Liver (tissue), 8 donors: ENCODE measurements at regions not wholly inside any gene's neighbourhood (a gene's known extent, or its start where the extent isn't known, plus 50 kb on each side); places are given as distances from the start of the nearest gene placed in this dataset.

ENCODE experiments used
- DNase-seq: peaks from one replicate; pipeline ENCODE4 v3.0.0-alpha.2; 2017; ENCODE audit warnings: low spot score
- H3K27ac ChIP-seq, 2 donors: one replicate each; pipeline ENCODE4 v1.7.0; 2013; ENCODE audit warnings: inconsistent platforms in 2 of 2, low read length in 2 of 2, control low read depth in 1 of 2, low read depth in 1 of 2, mild to moderate bottlenecking in 1 of 2
- H3K27me3 ChIP-seq, 4 donors: one replicate each; pipeline versions ENCODE4 v1.6.1 to v1.7.0; 2013; ENCODE audit warnings: low read length in 3 of 4, inconsistent platforms in 1 of 4, mild to moderate bottlenecking in 1 of 4, moderate library complexity in 1 of 4; ENCODE audit not compliant: control insufficient read depth in 4 of 4, insufficient read depth in 4 of 4
- H3K36me3 ChIP-seq, 4 donors: one replicate each; pipeline versions ENCODE4 v1.6.1 to v1.7.0; 2013; ENCODE audit warnings: low read length in 3 of 4, mild to moderate bottlenecking in 3 of 4, low read depth in 1 of 4, moderate library complexity in 1 of 4; ENCODE audit not compliant: control insufficient read depth in 4 of 4, insufficient read depth in 3 of 4
- H3K4me1 ChIP-seq, 4 donors: one replicate each; pipeline versions ENCODE4 v1.6.1 to v1.7.0; 2013; ENCODE audit warnings: low read length in 3 of 4, mild to moderate bottlenecking in 3 of 4, moderate library complexity in 1 of 4; ENCODE audit not compliant: control insufficient read depth in 4 of 4, insufficient read depth in 4 of 4
- H3K4me3 ChIP-seq, 3 donors: one replicate each; pipeline versions ENCODE4 v1.6.1 to v1.7.0; 2013; ENCODE audit warnings: low read length in 3 of 3, control low read depth in 1 of 3, low read depth in 1 of 3, mild to moderate bottlenecking in 1 of 3
- H3K9ac ChIP-seq, 2 donors: one replicate each; pipeline ENCODE4 v1.7.0; 2013; ENCODE audit warnings: low read length in 2 of 2, mild to moderate bottlenecking in 2 of 2, moderate library complexity in 2 of 2, control low read depth in 1 of 2, low read depth in 1 of 2
- H3K9me3 ChIP-seq, 4 donors: one replicate each; pipeline versions ENCODE4 v1.6.1 to v1.7.0; 2013; ENCODE audit warnings: low read length in 3 of 4; ENCODE audit not compliant: control insufficient read depth in 4 of 4
- ATF3 ChIP-seq: IDR thresholded peaks from 2 replicates; pipeline ENCODE4 v1.6.1; 2016; ENCODE audit warnings: antibody characterized with exemption
- CTCF ChIP-seq: fragments of 150-350 bp; IDR thresholded peaks from 2 replicates; pipeline ENCODE4 v1.5.1; 2017; ENCODE audit warnings: improper control_type of control experiment, low read depth, low read length; ENCODE audit not compliant: missing input control
- EGR1 ChIP-seq, 2 donors: IDR thresholded peaks; 2 replicates each; pipeline ENCODE4 v1.6.1; 2016 to 2018; ENCODE audit warnings: antibody characterized with exemption in 2 of 2, low read depth in 2 of 2
- FOXA2 ChIP-seq: IDR thresholded peaks from 2 replicates; pipeline ENCODE4 v1.6.1; 2016; ENCODE audit warnings: antibody characterized with exemption
- GABPA ChIP-seq, 2 donors: IDR thresholded peaks in 1 of 2; conservative IDR thresholded peaks in 1 of 2; 2 replicates each; pipeline ENCODE4 v1.6.1; 2016; ENCODE audit warnings: antibody characterized with exemption in 2 of 2, mild to moderate bottlenecking in 1 of 2, moderate library complexity in 1 of 2
- HNF4G ChIP-seq: IDR thresholded peaks from 2 replicates; pipeline ENCODE4 v1.6.1; 2016; ENCODE audit warnings: antibody characterized with exemption
- MAX ChIP-seq: IDR thresholded peaks from 2 replicates; pipeline ENCODE4 v1.6.1; 2016; ENCODE audit warnings: antibody characterized with exemption
- NR2F2 ChIP-seq: IDR thresholded peaks from 2 replicates; pipeline ENCODE4 v1.6.1; 2016; ENCODE audit warnings: antibody characterized with exemption
- REST ChIP-seq: IDR thresholded peaks from 2 replicates; pipeline ENCODE4 v1.6.1; 2016; ENCODE audit warnings: antibody characterized with exemption, mild to moderate bottlenecking
- RXRA ChIP-seq, 2 donors: IDR thresholded peaks; 2 replicates each; pipeline ENCODE4 v1.6.1; 2017 to 2018; ENCODE audit warnings: antibody characterized with exemption in 2 of 2, mild to moderate bottlenecking in 1 of 2
- SP1 ChIP-seq: IDR thresholded peaks from 2 replicates; pipeline ENCODE4 v1.6.1; 2018; ENCODE audit warnings: antibody characterized with exemption, mild to moderate bottlenecking
- YY1 ChIP-seq: IDR thresholded peaks from 2 replicates; pipeline ENCODE4 v1.6.1; 2016; ENCODE audit warnings: antibody characterized with exemption, mild to moderate bottlenecking
- WGBS: extraction: QIAGEN DNeasy Blood & Tissue Kit; methylation state at CpG from one replicate; pipeline ENCODE4 v1.1.7; 2013; 5-methylcytosine and 5-hydroxymethylcytosine counted together
- donor health status: healthy.
- donor health status: healthy.
- donor health status: healthy.
- donor health status: healthy.
- donor health status: healthy.

- TF ChIP-seq REST: no peak
- no peak for TF ChIP-seq SP1
Measured at GRCh38 chr4:123081971-123082370, 159.6 kb upstream of the NUDT6 start (continued).

GRCh38 chr4:123083646-123084045, 161.2 kb upstream of the NUDT6 start:
- WGBS: 56% methylated on average over 3 of the region's 3 CpGs
- Histone ChIP-seq H3K27me3 (no peaks in the 10 kb centered on the region), H3K9ac (no peak overlapping the region)

GRCh38 chr4:123088501-123088900, 166.1 kb upstream of the NUDT6 start:
- no peak for DNase-seq
- H3K36me3 ChIP-seq: peaks cover 0 to 10% (median 7%) of the 10 kb centered on the region in 4 donors
- peaks cover 0 to 3% (median 1%) of the 10 kb centered on the region in 4 donors for H3K9me3 ChIP-seq
- H3K27me3 ChIP-seq: no peaks in the 10 kb centered on the region
- no peak overlapping the region for H3K27ac ChIP-seq
- no peak overlapping the region for H3K9ac ChIP-seq
- no peaks in the 10 kb centered on the region for H3K4me1 ChIP-seq
- no peak overlapping the region for H3K4me3 ChIP-seq
- no peak for TF ChIP-seq HNF4G
- TF ChIP-seq EGR1 (IDR thresholded peaks at IDR 0.05; ENCODE audit: low read depth in 2 of 2): no peak
- TF ChIP-seq SP1: no peak
- TF ChIP-seq ATF3: no peak
- WGBS: 87% methylated on average over 4 of the region's 4 CpGs

More at GRCh38 chr4:123083646-123084045, 161.2 kb upstream of the NUDT6 start:
- Histone ChIP-seq H3K36me3 (no peaks in the 10 kb centered on the region), H3K9me3 (no peaks in the 10 kb centered on the region), H3K4me1 (no peaks in the 10 kb centered on the region), H3K4me3 (no peak overlapping the region), H3K27ac (no peak overlapping the region)
- TF ChIP-seq YY1 (no peak), MAX (no peak), NR2F2 (no peak), RXRA (IDR thresholded peaks at IDR 0.05) (no peak), GABPA (IDR thresholded peaks at IDR 0.05 in 1 of 2, conservative IDR thresholded peaks at IDR 0.05 in 1 of 2) (no peak), SP1 (no peak)
- DNase-seq: no peak

GRCh38 chr4:123090886-123091285, 168.5 kb upstream of the NUDT6 start:
- no peak for TF ChIP-seq YY1
- TF ChIP-seq ATF3: no peak
- no peak for TF ChIP-seq REST
- TF ChIP-seq EGR1 (IDR thresholded peaks at IDR 0.05; ENCODE audit: low read depth in 2 of 2): no peak
- no peak for TF ChIP-seq FOXA2
- no peak for TF ChIP-seq CTCF
- no peak overlapping the region for H3K9ac ChIP-seq
- no peaks in the 10 kb centered on the region for H3K27me3 ChIP-seq
- no peak for DNase-seq
- H3K9me3 ChIP-seq: peaks cover 0 to 3% (median 1%) of the 10 kb centered on the region in 4 donors
- no peak overlapping the region for H3K4me3 ChIP-seq
- no peak overlapping the region for H3K27ac ChIP-seq
- H3K4me1 ChIP-seq: no peaks in the 10 kb centered on the region
- peaks cover 0 to 10% (median 7%) of the 10 kb centered on the region in 4 donors for H3K36me3 ChIP-seq
- WGBS: 90% methylated on average over 2 of the region's 2 CpGs
